Ectodermal cell (in vitro differentiated cells): ENCODE measurements at regions not wholly inside any gene's neighbourhood (a gene's known extent, or its start where the extent isn't known, plus 50 kb on each side); places are given as distances from the start of the nearest gene placed in this dataset.

Experiments used
- H3K27ac ChIP-seq: 2 replicates; pipeline ENCODE4 v1.7.0; 2013; ENCODE audit warnings: mild to moderate bottlenecking, low read depth, low read length; ENCODE audit not compliant: insufficient read depth, poor library complexity, severe bottlenecking
- H3K27me3 ChIP-seq: 2 replicates; pipeline ENCODE4 v1.7.0; 2013; ENCODE audit warnings: mild to moderate bottlenecking, low read length; ENCODE audit not compliant: insufficient read depth, control insufficient read depth, poor library complexity, severe bottlenecking
- H3K36me3 ChIP-seq: one replicate; pipeline ENCODE4 v1.7.0; 2013; ENCODE audit warnings: low read length; ENCODE audit not compliant: control insufficient read depth, insufficient read depth
- H3K4me1 ChIP-seq: one replicate; pipeline ENCODE4 v1.7.0; 2013; ENCODE audit warnings: low read length; ENCODE audit not compliant: control insufficient read depth, insufficient read depth
- H3K4me3 ChIP-seq: 2 replicates; pipeline ENCODE4 v1.7.0; 2013; ENCODE audit warnings: low read depth, low read length, control low read depth; ENCODE audit not compliant: insufficient read depth
- H3K9me3 ChIP-seq: 2 replicates; pipeline ENCODE4 v1.7.0; 2013; ENCODE audit warnings: mild to moderate bottlenecking, low read length, moderate library complexity; ENCODE audit not compliant: control insufficient read depth
- WGBS, 2 experiments: methylation state at CpG; one replicate each; pipeline ENCODE4 v1.1.7; 2013; ENCODE audit warnings: missing lambda C conversion rate in 2 of 2; 5-methylcytosine and 5-hydroxymethylcytosine counted together

DNA sequence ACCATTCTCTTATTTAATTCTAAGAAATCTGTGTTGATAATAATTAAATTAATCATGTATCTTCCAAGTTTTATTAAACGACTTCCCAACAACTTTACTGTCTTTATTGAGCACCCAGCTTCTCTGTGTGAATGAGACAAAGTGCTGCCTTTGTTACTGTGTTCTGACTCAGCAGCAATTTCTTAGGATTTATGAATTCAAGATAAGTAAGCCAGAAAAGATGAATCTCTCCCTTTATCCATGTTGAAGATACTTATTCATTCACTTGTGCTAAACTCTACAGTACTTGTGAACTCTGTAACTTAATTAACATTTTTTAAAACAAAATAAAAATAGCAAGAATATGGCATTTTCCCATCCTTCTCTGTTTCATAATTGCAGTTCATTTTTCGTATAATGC is 1403.3 kb upstream of the DDX18 start:
- H3K27ac ChIP-seq, result no peak overlapping the region
- no peaks in the 10 kb centered on the region for H3K4me1 ChIP-seq
- 67 to 75% methylated on average over 1 to 2 of the region's 2 CpGs for WGBS, 2 experiments
- no peak overlapping the region for H3K4me3 ChIP-seq
- H3K27me3 ChIP-seq, result no peaks in the 10 kb centered on the region
- no peaks in the 10 kb centered on the region for H3K36me3 ChIP-seq
- H3K9me3 ChIP-seq, result no peaks in the 10 kb centered on the region

DNA sequence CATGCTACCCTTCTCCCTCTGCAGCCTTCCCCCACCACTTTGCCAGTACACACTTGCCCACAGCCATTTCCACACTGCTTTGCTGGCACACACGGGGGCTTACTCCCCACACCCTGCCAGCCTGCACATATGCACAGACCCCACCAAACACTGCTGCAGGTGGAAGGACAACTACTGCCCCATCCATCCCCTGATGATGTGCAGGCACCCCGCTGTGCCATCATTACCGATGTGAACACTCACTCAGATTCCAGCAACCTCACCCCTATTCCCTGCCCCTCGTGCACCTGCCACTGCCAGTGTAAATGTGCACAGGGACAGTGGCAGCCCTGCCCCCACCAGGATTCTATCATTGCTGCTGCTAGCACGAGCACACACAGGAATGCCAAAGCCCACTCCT is 1400.8 kb upstream of the DDX18 start:
- no peak overlapping the region for H3K4me3 ChIP-seq
- H3K27ac ChIP-seq, result no peak overlapping the region
- no peaks in the 10 kb centered on the region for H3K36me3 ChIP-seq
- WGBS, 2 experiments, result 89 to 91% methylated on average over 5 of the region's 5 CpGs
- no peaks in the 10 kb centered on the region for H3K9me3 ChIP-seq
- no peaks in the 10 kb centered on the region for H3K27me3 ChIP-seq
- H3K4me1 ChIP-seq, result no peaks in the 10 kb centered on the region

DNA sequence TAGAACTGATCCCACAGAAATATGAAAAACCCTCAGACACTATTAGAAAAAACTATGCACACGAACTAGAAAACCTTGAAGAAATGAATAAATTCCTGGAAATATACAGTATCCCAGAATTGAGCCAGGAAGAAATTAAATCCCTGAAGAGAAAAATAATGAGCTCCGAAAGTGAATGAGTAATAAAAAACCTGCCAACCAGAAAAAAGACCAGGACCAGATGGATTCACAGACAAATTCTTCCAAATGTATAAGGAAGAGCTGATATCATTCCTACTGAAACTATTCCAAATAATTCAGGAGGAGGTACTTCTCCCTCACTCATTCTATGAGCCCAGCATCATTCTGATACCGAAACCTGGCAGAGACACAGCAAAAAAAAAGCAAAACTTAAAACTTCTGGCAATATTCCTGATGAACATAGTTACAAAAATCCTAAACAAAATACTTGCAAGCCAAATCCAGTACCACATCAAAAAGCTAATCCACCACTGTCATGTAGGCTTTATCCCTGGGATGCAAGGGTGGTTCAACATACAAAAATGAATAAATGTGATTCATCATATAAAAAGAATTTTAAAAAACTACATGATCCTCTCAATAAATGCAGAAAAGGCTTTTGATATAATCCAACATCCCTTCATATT is 1397.6 kb upstream of the DDX18 start:
- Histone ChIP-seq H3K4me3 (no peak overlapping the region), H3K36me3 (no peaks in the 10 kb centered on the region), H3K4me1 (no peaks in the 10 kb centered on the region), H3K9me3 (no peaks in the 10 kb centered on the region), H3K27ac (no peak overlapping the region), H3K27me3 (no peaks in the 10 kb centered on the region)
- WGBS, 2 experiments, result 83 to 88% methylated on average over 3 of the region's 3 CpGs

GRCh38 chr2:116435648-116436047 is 1378.8 kb upstream of the DDX18 start:
- no peak overlapping the region for H3K27ac ChIP-seq
- H3K27me3 ChIP-seq, result no peaks in the 10 kb centered on the region
- H3K4me3 ChIP-seq, result no peak overlapping the region
- no peaks in the 10 kb centered on the region for H3K4me1 ChIP-seq
- no peaks in the 10 kb centered on the region for H3K9me3 ChIP-seq
- 66 to 76% methylated on average over 4 of the region's 4 CpGs for WGBS, 2 experiments
- no peaks in the 10 kb centered on the region for H3K36me3 ChIP-seq

DNA sequence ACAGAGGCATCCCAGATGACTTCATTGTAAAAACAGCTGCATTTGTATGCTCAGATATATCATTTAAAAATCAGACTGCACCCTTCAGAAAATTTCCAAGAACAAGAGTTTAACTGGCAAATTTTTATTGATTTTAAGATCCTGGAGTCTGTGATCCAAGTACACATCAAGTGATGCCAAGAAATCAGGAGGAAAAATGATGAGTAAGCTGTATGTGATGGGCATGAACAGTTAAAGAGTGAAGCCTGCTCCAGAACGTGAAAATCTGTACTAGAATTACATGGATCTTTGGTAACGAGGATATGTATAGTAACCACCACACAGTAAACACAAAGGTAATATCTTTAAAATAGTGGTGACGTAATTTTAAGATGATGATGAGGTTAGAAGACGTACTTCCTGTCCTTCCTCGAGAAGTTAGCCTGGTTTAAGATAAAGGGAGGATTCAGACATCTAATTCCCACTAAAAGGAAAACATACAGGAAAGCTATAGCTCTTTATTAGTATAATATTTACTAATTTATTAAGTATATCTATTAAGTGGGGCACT is 1374.3 kb upstream of the DDX18 start:
- H3K36me3 ChIP-seq, result no peaks in the 10 kb centered on the region
- H3K27ac ChIP-seq, result no peak overlapping the region
- H3K4me1 ChIP-seq, result no peaks in the 10 kb centered on the region
- H3K9me3 ChIP-seq, result no peaks in the 10 kb centered on the region
- H3K27me3 ChIP-seq, result no peaks in the 10 kb centered on the region
- no peak overlapping the region for H3K4me3 ChIP-seq
- 98 to 100% methylated on average over 2 to 5 of the region's 5 CpGs for WGBS, 2 experiments

DNA sequence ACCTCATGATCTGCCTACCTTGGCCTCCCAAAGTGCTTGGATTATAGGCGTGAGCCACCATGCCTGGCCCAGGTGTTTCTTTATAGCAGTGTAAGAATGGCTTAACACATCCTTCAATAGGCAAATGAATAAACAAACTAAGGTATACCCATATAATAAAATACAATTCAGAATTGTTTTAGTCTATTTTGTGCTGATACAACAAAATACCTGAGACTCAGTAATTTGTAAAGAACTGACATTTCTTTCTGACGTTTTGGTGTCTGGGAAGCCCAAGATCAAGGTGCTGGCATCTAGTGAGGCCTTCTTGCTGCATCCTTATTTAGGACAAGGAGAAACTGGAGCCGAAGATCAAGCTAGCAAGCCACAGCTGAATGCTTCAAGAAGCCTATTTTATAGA is 1372.1 kb upstream of the DDX18 start:
- H3K4me3 ChIP-seq, result no peak overlapping the region
- no peaks in the 10 kb centered on the region for H3K4me1 ChIP-seq
- H3K9me3 ChIP-seq, result no peaks in the 10 kb centered on the region
- H3K27ac ChIP-seq, result no peak overlapping the region
- H3K27me3 ChIP-seq, result no peaks in the 10 kb centered on the region
- 76% methylated on average over 3 of the region's 3 CpGs for WGBS, 2 experiments
- no peaks in the 10 kb centered on the region for H3K36me3 ChIP-seq

GRCh38 chr2:116444256-116444872 is 1370.1 kb upstream of the DDX18 start:
- Histone ChIP-seq H3K4me1 (no peaks in the 10 kb centered on the region), H3K27ac (no peak overlapping the region), H3K36me3 (no peaks in the 10 kb centered on the region), H3K9me3 (no peaks in the 10 kb centered on the region), H3K4me3 (no peak overlapping the region), H3K27me3 (no peaks in the 10 kb centered on the region)
- 90 to 95% methylated on average over 1 of the region's 1 CpG for WGBS, 2 experiments

- H3K27ac ChIP-seq, result no peak overlapping the region
- no peaks in the 10 kb centered on the region for H3K36me3 ChIP-seq
- 83 to 100% methylated on average over 1 of the region's 1 CpG for WGBS, 2 experiments
- no peak overlapping the region for H3K4me3 ChIP-seq
- H3K9me3 ChIP-seq, result no peaks in the 10 kb centered on the region
- H3K4me1 ChIP-seq, result no peaks in the 10 kb centered on the region
- no peaks in the 10 kb centered on the region for H3K27me3 ChIP-seq
Measured at GRCh38 chr2:116450990-116451389, 1363.5 kb upstream of the DDX18 start.

GRCh38 chr2:116452651-116453050 is 1361.8 kb upstream of the DDX18 start:
- Histone ChIP-seq H3K27me3 (no peaks in the 10 kb centered on the region), H3K27ac (no peak overlapping the region), H3K9me3 (no peaks in the 10 kb centered on the region), H3K4me1 (no peaks in the 10 kb centered on the region), H3K36me3 (no peaks in the 10 kb centered on the region), H3K4me3 (no peak overlapping the region)
- 94% methylated on average over 2 of the region's 2 CpGs; no CpG with 5 or more reads in 1 of the 2 experiments for WGBS, 2 experiments

- WGBS, 2 experiments, result 95 to 96% methylated on average over 4 of the region's 4 CpGs
- no peaks in the 10 kb centered on the region for H3K9me3 ChIP-seq
- H3K4me3 ChIP-seq, result no peak overlapping the region
- H3K36me3 ChIP-seq, result no peaks in the 10 kb centered on the region
- H3K4me1 ChIP-seq, result no peaks in the 10 kb centered on the region
- no peak overlapping the region for H3K27ac ChIP-seq
- H3K27me3 ChIP-seq, result no peaks in the 10 kb centered on the region
Measured at GRCh38 chr2:116456429-116456828, 1358.1 kb upstream of the DDX18 start.
